SJCRH30 (cell line): ENCODE measurements at regions not wholly inside any gene's neighbourhood (a gene's known extent, or its start where the extent isn't known, plus 50 kb on each side); places are given as distances from the start of the nearest gene placed in this dataset.
A peak's percentile ranks its signal among the peaks of the same experiment; 100 is the strongest.

Experiments used
- DNase-seq, 2 experiments: peaks; one replicate each; pipeline ENCODE4 v3.0.0-alpha.2; 2015 to 2020
- H3K27ac ChIP-seq: fragments of 250-450 bp; sonication (Bioruptor Pico); 2 replicates; pipeline ENCODE4 v1.5.1; 2020; ENCODE audit warnings: mild to moderate bottlenecking, moderate library complexity
- H3K27me3 ChIP-seq: fragments of 250-450 bp; sonication (Bioruptor Pico); 2 replicates; pipeline ENCODE4 v1.5.1; 2020; ENCODE audit warnings: mild to moderate bottlenecking, moderate library complexity
- H3K36me3 ChIP-seq: fragments of 250-450 bp; sonication (Bioruptor Pico); 2 replicates; pipeline ENCODE4 v1.5.1; 2020; ENCODE audit warnings: mild to moderate bottlenecking, moderate library complexity
- H3K4me1 ChIP-seq: fragments of 250-450 bp; sonication (Bioruptor Pico); 2 replicates; pipeline ENCODE4 v1.5.1; 2020; ENCODE audit warnings: mild to moderate bottlenecking, moderate library complexity
- H3K4me3 ChIP-seq: fragments of 250-450 bp; sonication (Bioruptor Pico); 2 replicates; pipeline ENCODE4 v1.5.1; 2020; ENCODE audit warnings: mild to moderate bottlenecking, moderate library complexity
- H3K9me3 ChIP-seq: fragments of 250-450 bp; sonication (Bioruptor Pico); replicated peaks from 2 replicates; pipeline ENCODE4 v1.5.1; 2020; ENCODE audit warnings: mild to moderate bottlenecking, moderate library complexity

DNA sequence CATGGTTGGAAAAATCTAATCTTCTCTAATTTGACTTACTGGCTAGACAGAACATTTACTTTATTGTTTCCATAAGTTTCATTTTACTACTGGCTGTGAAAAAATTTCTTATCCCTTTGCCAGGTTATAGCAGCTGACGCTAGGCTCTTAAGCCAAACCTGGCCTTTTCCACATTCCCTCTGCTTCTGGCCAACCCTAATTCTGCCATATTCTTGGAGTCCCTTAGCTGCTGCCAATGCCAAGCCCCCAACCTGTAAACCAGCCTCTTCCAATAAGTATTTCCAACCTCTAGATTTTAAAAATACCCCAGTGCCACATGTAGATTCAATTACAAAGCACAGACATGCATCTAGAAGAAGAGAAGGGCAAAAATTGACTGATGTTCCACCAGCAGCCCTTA is 452.3 kb upstream of the MEX3C start:
- Histone ChIP-seq H3K4me3 (no peak overlapping the region), H3K27me3 (no peaks in the 10 kb centered on the region), H3K36me3 (no peaks in the 10 kb centered on the region), H3K9me3 (no peaks in the 10 kb centered on the region), H3K4me1 (no peaks in the 10 kb centered on the region), H3K27ac (no peak overlapping the region)
- DNase-seq: no peak

DNA sequence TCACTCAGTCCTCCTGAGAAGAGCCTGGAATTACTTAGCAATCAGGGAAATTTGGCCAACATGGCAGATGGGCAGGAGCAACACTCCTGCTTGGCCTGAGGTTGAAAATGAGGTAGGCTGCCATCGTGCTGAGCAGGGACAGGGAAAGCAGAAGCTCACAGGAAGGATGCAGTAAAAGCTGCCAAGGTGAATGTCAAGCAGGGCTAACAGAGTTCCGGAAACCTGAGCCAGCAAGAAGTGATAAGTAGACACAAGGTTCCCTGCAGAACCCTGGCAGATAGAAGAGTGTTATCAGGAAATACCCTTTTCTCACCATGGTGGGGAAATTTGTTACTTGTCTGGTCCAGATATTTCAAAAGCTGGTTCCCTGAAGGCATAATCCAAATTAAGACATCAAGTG is 454.3 kb upstream of the MEX3C start:
- DNase-seq: no peak
- no peaks in the 10 kb centered on the region for H3K4me1 ChIP-seq
- H3K36me3 ChIP-seq: no peaks in the 10 kb centered on the region
- H3K27ac ChIP-seq: no peak overlapping the region
- no peak overlapping the region for H3K4me3 ChIP-seq
- H3K27me3 ChIP-seq: no peaks in the 10 kb centered on the region
- H3K9me3 ChIP-seq: no peaks in the 10 kb centered on the region

DNA sequence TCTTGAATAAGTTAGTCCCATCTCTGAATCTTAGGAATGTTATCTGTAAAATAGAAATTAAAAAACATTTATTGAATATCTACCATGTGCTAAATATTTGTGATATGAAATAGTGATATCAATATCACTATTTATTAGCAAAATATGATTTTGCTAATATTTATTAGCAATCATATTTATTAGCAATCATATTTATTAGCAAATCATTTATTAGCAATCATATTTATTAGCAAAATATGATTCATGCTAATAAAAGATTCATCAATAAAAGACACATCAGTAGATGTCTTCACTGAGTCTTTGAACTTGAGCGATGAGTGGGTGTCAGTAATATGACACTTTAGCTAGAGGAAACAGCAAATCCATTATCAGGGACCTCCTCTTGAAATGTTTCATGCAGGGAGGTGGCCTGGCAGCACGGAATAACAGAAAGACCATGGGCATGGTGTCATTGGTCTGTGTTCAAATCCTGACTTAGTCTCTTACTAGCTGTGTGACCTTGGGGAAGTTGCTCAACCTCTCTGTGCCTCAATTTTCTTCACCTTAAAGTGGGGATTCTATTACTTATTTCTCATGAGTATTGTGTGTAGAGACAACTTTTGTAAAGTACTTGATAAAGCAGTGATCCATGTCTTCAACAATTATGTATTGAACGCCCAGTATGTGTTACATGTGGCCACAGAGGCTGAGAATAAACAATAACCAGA is 456.2 kb upstream of the MEX3C start:
- no peak for DNase-seq
- H3K27me3 ChIP-seq: no peaks in the 10 kb centered on the region
- H3K4me3 ChIP-seq: no peak overlapping the region
- H3K36me3 ChIP-seq: no peaks in the 10 kb centered on the region
- no peaks in the 10 kb centered on the region for H3K4me1 ChIP-seq
- no peaks in the 10 kb centered on the region for H3K9me3 ChIP-seq
- H3K27ac ChIP-seq: no peak overlapping the region

DNA sequence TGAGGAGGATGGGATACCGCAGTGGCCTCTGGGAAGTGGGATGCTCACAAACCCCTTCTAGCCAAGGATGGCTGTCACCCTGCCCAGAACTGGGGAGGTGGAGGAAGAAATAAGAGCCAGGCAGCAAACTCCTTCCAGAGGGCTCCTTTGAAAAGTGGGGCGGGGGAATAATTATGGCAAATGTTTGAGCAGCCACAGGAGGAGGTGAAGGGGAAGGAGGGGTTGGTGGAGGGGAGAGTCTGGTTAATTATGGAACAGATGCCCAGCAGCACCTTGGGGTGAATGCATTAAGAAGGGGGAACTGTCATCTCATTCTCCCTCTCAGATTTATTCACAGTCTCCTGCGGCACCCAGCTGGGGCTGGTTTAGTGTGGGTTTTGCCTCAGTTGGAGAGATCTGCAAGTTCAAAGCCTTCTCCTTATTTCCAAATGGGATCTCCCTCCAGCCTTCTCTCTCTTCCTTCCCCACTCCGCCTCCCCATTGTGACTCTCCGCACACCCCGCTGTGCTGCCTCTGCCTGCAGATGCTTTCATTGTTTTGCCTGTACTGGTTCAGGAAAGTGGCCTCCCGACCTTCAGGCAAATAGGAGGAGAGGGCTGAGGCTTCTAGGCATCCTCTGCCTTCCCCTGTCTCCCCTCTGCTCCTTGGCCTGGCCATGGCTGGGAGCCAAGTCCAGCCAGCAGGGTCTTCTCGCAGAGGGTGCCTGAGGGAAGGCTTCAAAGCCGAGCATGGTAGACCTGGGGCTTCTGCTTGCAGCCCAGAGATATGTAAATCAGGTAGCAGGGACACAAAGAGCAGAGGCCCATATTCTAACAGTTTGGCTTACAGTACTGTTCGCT is 457.2 kb upstream of the MEX3C start:
- no peak overlapping the region for H3K4me3 ChIP-seq
- no peak for DNase-seq
- no peaks in the 10 kb centered on the region for H3K27me3 ChIP-seq
- H3K36me3 ChIP-seq: no peaks in the 10 kb centered on the region
- H3K4me1 ChIP-seq: no peaks in the 10 kb centered on the region
- H3K27ac ChIP-seq: no peak overlapping the region
- no peaks in the 10 kb centered on the region for H3K9me3 ChIP-seq

DNA sequence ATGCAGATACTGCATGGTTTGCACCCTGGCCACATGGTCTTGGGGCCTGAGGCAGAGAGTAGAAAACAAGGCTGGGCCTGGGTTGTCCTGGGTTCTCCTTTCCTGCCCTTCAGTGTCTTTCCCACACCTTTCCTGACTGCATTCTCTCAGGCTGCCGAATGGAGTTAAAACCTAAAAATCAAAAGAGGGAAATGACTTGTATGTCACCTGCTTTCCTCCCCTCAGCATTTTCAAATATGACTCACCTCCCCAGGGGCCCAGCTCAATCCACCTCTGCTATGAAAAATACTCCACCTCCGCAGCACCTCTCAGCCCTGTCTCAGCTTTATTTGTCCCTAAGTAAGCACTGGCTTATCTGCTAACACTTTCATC is 457.8 kb upstream of the MEX3C start:
- no peak for DNase-seq
- Histone ChIP-seq H3K9me3 (no peaks in the 10 kb centered on the region), H3K27me3 (no peaks in the 10 kb centered on the region), H3K36me3 (no peaks in the 10 kb centered on the region), H3K4me1 (no peaks in the 10 kb centered on the region), H3K27ac (no peak overlapping the region), H3K4me3 (no peak overlapping the region)

DNA sequence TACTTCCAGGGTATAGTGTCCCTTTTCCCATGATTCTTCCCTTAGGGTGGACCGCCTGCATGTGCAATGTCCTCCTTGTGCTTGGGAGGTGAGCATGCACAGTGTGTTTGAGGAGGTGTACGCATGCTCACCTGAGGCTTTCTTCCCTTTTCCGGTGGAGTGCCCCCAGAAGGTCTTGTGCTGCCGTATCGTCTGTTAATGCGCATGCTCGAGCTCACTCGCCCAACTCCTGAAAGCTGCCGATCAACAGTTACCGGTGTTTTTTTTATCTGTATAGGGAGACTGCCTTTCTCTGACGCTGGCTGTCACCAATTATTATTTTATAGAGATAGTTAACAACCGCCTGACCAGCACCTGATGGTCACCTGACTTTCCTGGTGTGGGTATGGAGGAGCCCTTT is 458.8 kb upstream of the MEX3C start:
- Histone ChIP-seq H3K36me3 (no peaks in the 10 kb centered on the region), H3K27me3 (no peaks in the 10 kb centered on the region), H3K27ac (no peak overlapping the region), H3K4me3 (no peak overlapping the region), H3K4me1 (no peaks in the 10 kb centered on the region), H3K9me3 (no peaks in the 10 kb centered on the region)
- no peak for DNase-seq

DNA sequence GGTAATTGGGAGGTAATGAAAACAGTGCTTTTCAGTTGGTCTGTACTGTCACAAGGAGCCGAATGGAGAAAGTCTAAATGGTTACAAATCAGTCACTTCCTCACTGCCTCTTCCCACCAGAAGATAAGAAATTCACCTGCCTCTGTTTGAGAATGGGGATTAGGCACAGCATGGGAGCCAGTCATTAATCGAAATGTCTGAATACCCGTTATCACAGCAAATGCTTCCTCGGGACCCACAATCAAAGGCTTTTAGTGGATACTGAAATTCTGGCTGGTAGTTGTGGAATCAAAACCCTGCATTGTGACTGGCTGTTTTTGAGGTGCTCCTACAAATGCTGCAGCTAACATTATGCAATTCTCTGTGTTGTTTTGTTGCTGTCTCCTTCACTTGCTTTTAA is 461.0 kb upstream of the MEX3C start:
- no peaks in the 10 kb centered on the region for H3K4me1 ChIP-seq
- H3K4me3 ChIP-seq: no peak overlapping the region
- H3K27ac ChIP-seq: no peak overlapping the region
- no peaks in the 10 kb centered on the region for H3K27me3 ChIP-seq
- no peaks in the 10 kb centered on the region for H3K9me3 ChIP-seq
- H3K36me3 ChIP-seq: no peaks in the 10 kb centered on the region
- DNase-seq: no peak

DNA sequence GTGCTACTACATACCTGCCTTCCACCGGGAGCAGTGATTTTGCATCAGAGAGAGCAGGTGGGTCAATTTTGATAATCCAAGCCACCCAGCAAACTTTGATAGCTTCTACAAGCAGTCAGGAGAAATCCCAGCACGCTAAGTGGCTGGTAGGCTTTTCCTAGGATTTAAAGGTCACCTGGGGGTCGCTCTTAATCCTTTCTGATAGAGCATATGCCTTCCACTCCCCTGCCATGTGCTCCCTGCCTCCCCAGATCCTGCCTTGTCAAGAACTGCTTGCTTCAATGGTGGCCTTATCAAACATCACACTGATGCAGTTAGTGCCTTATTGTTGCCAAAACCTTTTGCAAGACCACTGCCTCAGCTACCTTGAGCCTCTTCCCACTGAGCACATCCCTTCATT is 462.3 kb upstream of the MEX3C start:
- DNase-seq: no peak
- Histone ChIP-seq H3K4me3 (no peak overlapping the region), H3K9me3 (no peaks in the 10 kb centered on the region), H3K27me3 (no peaks in the 10 kb centered on the region), H3K36me3 (no peaks in the 10 kb centered on the region), H3K27ac (no peak overlapping the region), H3K4me1 (no peaks in the 10 kb centered on the region)

DNA sequence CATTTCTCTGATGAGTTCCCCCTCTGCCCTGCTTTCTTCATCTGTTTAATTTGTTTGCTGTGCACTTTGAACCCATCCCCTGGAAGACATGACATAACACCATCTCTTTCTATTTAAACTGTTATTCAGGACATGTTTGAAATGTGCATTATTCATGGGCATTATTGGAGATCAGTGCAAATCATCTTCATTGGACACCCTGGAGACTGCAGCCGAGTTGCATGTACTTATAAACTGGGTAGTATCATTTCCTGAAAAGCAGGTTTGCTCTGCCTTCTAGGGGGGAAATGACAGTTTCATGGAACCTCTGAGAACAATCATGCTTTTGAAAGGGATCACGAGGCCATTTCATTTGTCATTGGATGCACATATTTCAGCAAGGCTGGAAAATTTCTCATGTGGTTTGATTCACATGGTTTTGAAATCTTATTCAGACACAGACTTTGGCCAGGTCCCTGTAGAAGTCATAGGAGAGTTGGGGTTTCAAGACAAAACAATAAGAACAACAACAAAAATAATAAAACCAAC is 462.8 kb upstream of the MEX3C start:
- no peaks in the 10 kb centered on the region for H3K27me3 ChIP-seq
- no peak overlapping the region for H3K4me3 ChIP-seq
- no peak overlapping the region for H3K27ac ChIP-seq
- no peaks in the 10 kb centered on the region for H3K36me3 ChIP-seq
- DNase-seq: no peak
- no peaks in the 10 kb centered on the region for H3K9me3 ChIP-seq
- H3K4me1 ChIP-seq: no peaks in the 10 kb centered on the region

DNA sequence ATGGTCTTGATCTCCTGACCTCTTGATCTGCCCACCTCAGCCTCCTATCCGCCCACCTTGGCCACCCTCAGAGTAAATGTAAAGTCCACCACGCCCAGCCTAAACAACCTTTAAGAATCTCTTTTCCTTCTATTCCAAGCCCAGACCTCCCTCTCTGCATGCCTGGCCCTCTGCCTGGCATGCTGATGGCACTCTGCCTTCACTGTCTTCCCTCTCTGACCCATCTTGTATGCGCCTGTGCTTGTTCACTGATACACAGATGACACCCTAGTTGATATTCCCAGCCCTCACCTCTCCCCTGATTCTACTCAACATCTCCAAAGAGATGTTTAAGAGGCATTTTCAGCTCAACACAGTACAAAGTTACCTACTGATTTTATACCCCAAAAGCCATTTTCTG is 466.8 kb upstream of the MEX3C start:
- Histone ChIP-seq H3K9me3 (no peaks in the 10 kb centered on the region), H3K4me3 (no peak overlapping the region), H3K27ac (no peak overlapping the region), H3K27me3 (no peaks in the 10 kb centered on the region), H3K4me1 (peaks cover 9% of the 10 kb centered on the region; the same call in 1 of the 2 replicates), H3K36me3 (no peaks in the 10 kb centered on the region)
- DNase-seq: no peak

DNA sequence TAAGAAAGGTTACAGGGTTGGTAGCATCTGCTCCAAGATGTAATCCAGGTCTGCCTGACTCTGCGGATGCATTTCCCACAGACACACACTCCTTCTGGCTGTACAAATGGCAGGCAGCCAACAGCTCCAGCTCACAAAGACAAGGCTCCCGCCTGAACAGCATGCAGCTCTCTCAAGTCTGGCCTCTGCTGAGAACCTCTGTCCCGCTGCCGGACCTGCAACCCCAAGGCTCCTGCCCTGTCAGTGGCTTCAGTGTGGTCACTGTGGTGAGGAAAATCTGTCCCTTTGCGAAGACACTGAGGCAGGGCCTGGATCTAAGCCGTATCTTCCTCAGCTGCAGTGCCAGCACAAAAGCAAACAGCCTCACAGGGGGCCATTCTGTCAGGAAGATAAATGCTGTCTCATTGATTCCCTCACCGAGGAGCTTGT is 469.3 kb upstream of the MEX3C start:
- no peaks in the 10 kb centered on the region for H3K9me3 ChIP-seq
- DNase-seq: peak; percentile 85 to 89
- no peaks in the 10 kb centered on the region for H3K27me3 ChIP-seq
- peaks cover 9% of the 10 kb centered on the region; the same call in 1 of the 2 replicates for H3K4me1 ChIP-seq
- no peaks in the 10 kb centered on the region for H3K36me3 ChIP-seq
- peak overlapping the region; percentile 77 for H3K27ac ChIP-seq
- H3K4me3 ChIP-seq: peak overlapping the region; percentile 27

DNA sequence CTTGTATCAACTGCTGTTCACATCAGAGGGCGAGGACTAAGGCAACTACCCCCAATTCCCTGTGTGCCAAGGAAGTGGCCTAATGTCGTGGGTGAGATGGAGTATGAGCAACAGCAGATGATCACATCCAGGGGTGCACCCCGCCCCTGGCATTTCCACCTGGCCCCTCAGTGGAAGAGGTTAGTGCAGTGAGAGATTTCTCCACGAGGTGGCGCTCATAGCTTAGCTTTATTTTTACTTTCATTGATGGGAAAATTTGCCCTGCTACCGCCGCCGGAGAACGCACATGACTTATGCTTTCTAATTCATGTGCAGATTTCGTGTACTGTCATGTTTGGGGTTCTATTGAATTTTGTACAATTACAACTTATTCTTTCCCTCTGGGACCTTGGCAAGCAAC is 470.6 kb upstream of the MEX3C start:
- Histone ChIP-seq H3K36me3 (no peaks in the 10 kb centered on the region), H3K27ac (no peak overlapping the region), H3K9me3 (no peaks in the 10 kb centered on the region), H3K4me3 (no peak overlapping the region), H3K27me3 (no peaks in the 10 kb centered on the region), H3K4me1 (peaks cover 9% of the 10 kb centered on the region; the same call in 1 of the 2 replicates)
- DNase-seq: peak; percentile 68 to 84

DNA sequence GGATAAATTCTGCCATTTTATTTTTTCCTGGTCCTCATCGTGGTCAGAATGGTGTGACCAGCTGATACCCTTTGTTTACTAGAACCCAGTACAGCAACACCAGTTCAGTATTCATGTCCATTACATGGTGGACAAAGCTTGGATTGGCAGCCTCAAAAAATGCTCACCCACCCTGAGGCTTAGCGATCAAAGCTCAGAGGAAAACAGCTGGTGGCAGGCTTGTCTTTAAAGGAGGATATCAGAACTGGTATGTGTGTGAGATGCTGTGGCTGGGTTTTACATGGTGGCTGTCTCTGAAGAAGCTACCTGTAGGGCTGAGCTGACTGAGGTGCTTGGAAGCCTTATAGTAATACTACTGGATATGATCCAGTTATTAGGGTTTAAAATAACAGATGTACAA is 471.1 kb upstream of the MEX3C start:
- Histone ChIP-seq H3K4me3 (no peak overlapping the region), H3K36me3 (no peaks in the 10 kb centered on the region), H3K4me1 (peaks cover 9% of the 10 kb centered on the region; the same call in 1 of the 2 replicates), H3K27me3 (no peaks in the 10 kb centered on the region), H3K27ac (no peak overlapping the region), H3K9me3 (no peaks in the 10 kb centered on the region)
- DNase-seq: peak in 1 of 2 experiments; percentile 38

DNA sequence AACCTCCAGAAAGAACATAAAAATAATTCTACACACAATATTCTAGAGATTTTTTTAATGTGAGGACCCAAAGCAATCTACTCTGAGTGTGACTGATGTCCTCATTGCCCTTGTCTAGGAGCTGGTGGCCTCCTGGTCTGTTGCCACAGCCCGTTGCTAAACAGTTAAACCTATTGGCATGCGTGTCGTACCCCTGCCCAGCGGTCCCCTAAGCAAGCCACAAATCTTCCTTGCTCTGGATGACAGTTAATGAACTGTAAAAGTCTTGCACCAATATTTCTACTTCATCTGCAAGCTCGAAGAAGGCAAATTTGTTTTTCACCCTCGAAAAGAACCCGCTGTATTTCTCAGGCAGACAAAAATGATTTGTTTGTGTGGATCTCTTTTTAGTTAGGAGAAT is 489.1 kb upstream of the MEX3C start:
- no peaks in the 10 kb centered on the region for H3K9me3 ChIP-seq
- H3K27me3 ChIP-seq: no peaks in the 10 kb centered on the region
- no peak for DNase-seq
- no peak overlapping the region for H3K27ac ChIP-seq
- no peaks in the 10 kb centered on the region for H3K36me3 ChIP-seq
- H3K4me1 ChIP-seq: no peaks in the 10 kb centered on the region
- H3K4me3 ChIP-seq: no peak overlapping the region

DNA sequence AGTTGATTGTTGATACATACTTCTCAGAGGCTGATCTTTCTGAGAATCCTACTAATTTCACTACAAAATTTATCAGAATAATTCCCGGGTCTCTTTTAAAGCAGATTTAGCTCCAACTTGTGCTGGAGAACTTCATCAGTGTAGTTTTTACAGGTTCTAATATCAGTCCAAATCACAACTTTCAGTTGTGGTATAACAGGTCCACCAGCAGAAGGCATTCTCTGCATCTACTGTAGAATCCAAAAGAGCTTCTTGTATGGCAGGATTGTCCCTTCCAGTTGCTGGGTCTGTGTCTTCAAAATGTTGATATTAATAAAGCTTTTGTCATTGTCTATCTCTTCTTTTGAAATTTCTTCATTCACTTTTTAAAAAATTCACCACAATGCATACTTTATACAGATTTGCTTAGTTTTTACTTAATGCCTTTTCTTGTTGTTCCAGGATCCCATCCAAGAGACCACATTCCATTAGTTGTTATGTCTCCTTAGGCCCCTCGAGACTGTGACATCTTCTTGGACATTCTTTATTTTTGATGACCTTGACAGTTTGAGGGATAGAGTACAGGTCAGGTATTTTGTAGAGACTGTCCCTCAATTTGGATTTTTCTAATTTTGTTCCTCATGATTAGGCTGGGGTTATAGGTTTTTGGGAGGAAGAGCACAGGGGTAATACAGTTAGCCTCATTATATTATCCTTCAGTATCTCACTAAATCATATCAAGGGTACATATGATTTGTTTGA is 490.5 kb upstream of the MEX3C start:
- DNase-seq: no peak
- no peak overlapping the region for H3K4me3 ChIP-seq
- H3K27ac ChIP-seq: no peak overlapping the region
- no peaks in the 10 kb centered on the region for H3K9me3 ChIP-seq
- no peaks in the 10 kb centered on the region for H3K36me3 ChIP-seq
- H3K4me1 ChIP-seq: no peaks in the 10 kb centered on the region
- H3K27me3 ChIP-seq: no peaks in the 10 kb centered on the region
